Tibial nerve (tissue), 3 donors: ENCODE measurements at regions not wholly inside any gene's neighbourhood (a gene's known extent, or its start where the extent isn't known, plus 50 kb on each side); places are given as distances from the start of the nearest gene placed in this dataset.

ENCODE experiments used
- CTCF ChIP-seq, 5 experiments: fragments of 200-600 bp in 3 of 5; fragments of 450-650 bp in 2 of 5; sonication (generic) in 3 of 5; IDR thresholded peaks; one replicate each; pipeline ENCODE4 v1.5.1; 2016 to 2019; ENCODE audit warnings: antibody characterized with exemption in 5 of 5, mild to moderate bottlenecking in 3 of 5, moderate library complexity in 2 of 5
- POLR2A ChIP-seq, 2 donors: fragments of 450-650 bp; IDR thresholded peaks; one replicate each; pipeline ENCODE4 v1.6.1; 2017; ENCODE audit warnings: antibody characterized with exemption in 2 of 2, mild to moderate bottlenecking in 2 of 2, moderate library complexity in 2 of 2

- TF ChIP-seq POLR2A (IDR thresholded peaks at IDR 0.05) (no peak), CTCF (IDR thresholded peaks at IDR 0.05) (no peak)
These were observed 272.0 kb upstream of the KLF6 start for GRCh38 chr10:4057021-4057420.
